ENCODE measurements at regions not wholly inside any gene's neighbourhood (a gene's known extent, or its start where the extent isn't known, plus 50 kb on each side); places are given as distances from the start of the nearest gene placed in this dataset.

- Histone ChIP-seq H3K4me3 (no peak overlapping the region), H2AFZ (ENCODE audit: control insufficient read depth, low read depth, low read length) (no peak overlapping the region), H3K4me2 (ENCODE audit: control insufficient read depth, insufficient read depth) (no peak overlapping the region), H3K9me3 (replicated peaks; ENCODE audit: control insufficient read depth, insufficient read depth, low read length) (no peaks in the 10 kb centered on the region), H3K27me3 (replicated peaks in 1 of 2; ENCODE audit: control insufficient read depth in 2 of 2, insufficient read depth in 2 of 2, low read length in 1 of 2) (no peaks in the 10 kb centered on the region), H3K79me2 (ENCODE audit: control insufficient read depth, insufficient read depth, low read length) (no peaks in the 10 kb centered on the region), H3K9ac (ENCODE audit: control insufficient read depth, insufficient read depth, low read length) (no peak overlapping the region), H3K36me3 (ENCODE audit: control insufficient read depth in 2 of 2, insufficient read depth in 2 of 2, low read length in 1 of 2) (no peaks in the 10 kb centered on the region), H3K27ac (ENCODE audit: control insufficient read depth, insufficient read depth) (no peak overlapping the region), H3K4me1 (ENCODE audit: control insufficient read depth, insufficient read depth, low read length) (no peaks in the 10 kb centered on the region), H4K20me1 (ENCODE audit: control insufficient read depth, insufficient read depth) (no peaks in the 10 kb centered on the region)
- DNase-seq (ENCODE audit: low read depth, low spot score) (no peak), FAIRE-seq (no peak), ATAC-seq (no peak)
- 15% methylated on average over 2 of the region's 2 CpGs for WGBS (ENCODE audit: insufficient coverage, insufficient replicate concordance, low lambda C conversion rate, missing lambda C conversion rate)
- ChIA-PET POLR2A (no interaction called here), SMC1A (ENCODE audit: uncharacterized antibody, unreplicated experiment) (no interaction called here), RAD21 (ENCODE audit: unreplicated experiment) (no interaction called here), CTCF (no interaction called here)
- intact Hi-C loops (cut with micrococcal nuclease; ENCODE audit: unreplicated experiment) (no loop called here), in situ Hi-C loops (cut with MboI) (no loop called here)
- BruUV-seq (replicated peaks) = no TSS peak
- TF ChIP-seq PKNOX1 (IDR thresholded peaks at IDR 0.05) (no peak), REST (IDR thresholded peaks at IDR 0.05; ENCODE audit: low read depth, low read length) (no peak), RELA (IDR thresholded peaks at IDR 0.05; ENCODE audit: borderline replicate concordance, partially characterized antibody) (no peak), CREB1 (IDR thresholded peaks at IDR 0.05; ENCODE audit: low read depth) (no peak)
These were observed 1082.3 kb downstream of the SUCLG1 start for GRCh38 chr2:83376731-83377130.
